ENCODE measurements at regions not wholly inside any gene's neighbourhood (a gene's known extent, or its start where the extent isn't known, plus 50 kb on each side); places are given as distances from the start of the nearest gene placed in this dataset.
"Not testable (repeated sequence)": the region's sequence is repeated elsewhere in the genome, so short reads cannot be mapped to it uniquely, and the experiment has no call there.

DNA sequence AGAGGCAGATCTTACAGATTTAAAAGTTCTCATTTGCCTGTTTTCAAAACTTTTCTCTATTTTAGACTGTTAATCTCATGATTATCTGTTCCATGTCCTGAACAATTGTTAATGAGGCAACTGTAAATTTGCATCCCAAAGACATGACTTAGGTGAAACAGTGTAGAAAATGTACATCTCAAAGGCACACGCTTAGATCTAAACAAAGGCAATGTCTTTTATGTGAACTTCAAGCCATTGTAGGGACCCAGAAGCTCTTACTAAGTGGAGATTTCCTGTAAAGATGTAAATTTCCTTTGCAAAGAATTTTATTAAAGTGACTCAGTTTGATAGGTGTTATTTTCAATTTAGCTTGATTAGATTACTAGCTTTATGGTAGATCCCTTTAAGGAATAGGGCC is 125.2 kb upstream of the F3 start:
- TF ChIP-seq, protein P1, sequence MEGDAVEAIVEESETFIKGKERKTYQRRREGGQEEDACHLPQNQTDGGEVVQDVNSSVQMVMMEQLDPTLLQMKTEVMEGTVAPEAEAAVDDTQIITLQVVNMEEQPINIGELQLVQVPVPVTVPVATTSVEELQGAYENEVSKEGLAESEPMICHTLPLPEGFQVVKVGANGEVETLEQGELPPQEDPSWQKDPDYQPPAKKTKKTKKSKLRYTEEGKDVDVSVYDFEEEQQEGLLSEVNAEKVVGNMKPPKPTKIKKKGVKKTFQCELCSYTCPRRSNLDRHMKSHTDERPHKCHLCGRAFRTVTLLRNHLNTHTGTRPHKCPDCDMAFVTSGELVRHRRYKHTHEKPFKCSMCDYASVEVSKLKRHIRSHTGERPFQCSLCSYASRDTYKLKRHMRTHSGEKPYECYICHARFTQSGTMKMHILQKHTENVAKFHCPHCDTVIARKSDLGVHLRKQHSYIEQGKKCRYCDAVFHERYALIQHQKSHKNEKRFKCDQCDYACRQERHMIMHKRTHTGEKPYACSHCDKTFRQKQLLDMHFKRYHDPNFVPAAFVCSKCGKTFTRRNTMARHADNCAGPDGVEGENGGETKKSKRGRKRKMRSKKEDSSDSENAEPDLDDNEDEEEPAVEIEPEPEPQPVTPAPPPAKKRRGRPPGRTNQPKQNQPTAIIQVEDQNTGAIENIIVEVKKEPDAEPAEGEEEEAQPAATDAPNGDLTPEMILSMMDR (IDR thresholded peaks at IDR 0.05; ENCODE audit: insufficient read depth, low read depth, low read length, missing control alignments): no peak
- DNase-seq (ENCODE audit: low read depth): no peak
- no peak overlapping the region for H3K4me3 ChIP-seq (ENCODE audit: low read length)

DNA sequence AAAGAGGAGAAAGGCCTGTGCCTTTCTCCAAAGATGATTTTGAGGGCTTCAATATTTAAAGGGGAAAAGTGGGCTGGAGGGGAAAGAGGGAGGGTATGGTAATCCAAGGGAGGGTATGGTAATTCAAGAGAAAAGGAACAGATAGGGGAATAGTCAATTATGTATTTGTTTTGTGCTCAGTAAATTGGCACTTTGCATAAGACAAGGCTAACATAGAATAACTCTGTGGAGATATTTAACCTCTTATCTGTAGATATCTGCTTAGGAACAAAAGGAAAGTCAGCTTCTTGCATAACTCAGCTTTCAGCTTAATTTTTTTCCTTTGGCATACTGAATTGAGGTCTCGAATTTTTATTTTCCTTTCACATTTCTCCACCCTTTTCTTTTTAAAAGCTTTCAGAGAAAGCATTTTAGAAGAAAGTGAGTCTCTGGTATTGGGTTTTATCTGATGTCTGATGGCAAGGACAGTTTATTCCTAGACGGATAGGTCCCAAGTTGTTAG is 119.9 kb upstream of the F3 start:
- no peak for DNase-seq (ENCODE audit: low read depth)
- TF ChIP-seq, protein P1 (IDR thresholded peaks at IDR 0.05; ENCODE audit: insufficient read depth, low read depth, low read length, missing control alignments): no peak
- no peak overlapping the region for H3K4me3 ChIP-seq (ENCODE audit: low read length)

DNA sequence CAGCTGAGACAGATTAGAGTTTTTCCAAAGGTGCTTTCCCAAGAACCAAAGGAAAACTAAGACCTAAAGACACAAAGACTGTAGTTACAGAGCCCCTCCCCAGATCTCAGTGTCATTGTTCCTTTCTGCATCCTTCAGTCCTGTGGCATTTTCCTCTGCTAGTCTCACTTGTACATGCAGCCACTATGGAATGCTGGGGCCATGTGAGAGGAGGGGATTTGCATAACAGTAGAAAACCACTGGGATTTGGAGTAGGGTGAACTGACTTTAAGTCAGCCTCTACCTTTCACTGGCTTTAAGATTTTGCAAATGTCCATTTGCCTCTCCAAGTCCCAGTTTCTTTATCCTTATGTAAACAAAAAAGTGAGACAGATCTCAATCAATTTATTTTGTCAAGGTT is 119.4 kb upstream of the F3 start:
- no peak for DNase-seq (ENCODE audit: low read depth)
- H3K4me3 ChIP-seq (ENCODE audit: low read length): no peak overlapping the region
- TF ChIP-seq, protein P1 (IDR thresholded peaks at IDR 0.05; ENCODE audit: insufficient read depth, low read depth, low read length, missing control alignments): no peak

DNA sequence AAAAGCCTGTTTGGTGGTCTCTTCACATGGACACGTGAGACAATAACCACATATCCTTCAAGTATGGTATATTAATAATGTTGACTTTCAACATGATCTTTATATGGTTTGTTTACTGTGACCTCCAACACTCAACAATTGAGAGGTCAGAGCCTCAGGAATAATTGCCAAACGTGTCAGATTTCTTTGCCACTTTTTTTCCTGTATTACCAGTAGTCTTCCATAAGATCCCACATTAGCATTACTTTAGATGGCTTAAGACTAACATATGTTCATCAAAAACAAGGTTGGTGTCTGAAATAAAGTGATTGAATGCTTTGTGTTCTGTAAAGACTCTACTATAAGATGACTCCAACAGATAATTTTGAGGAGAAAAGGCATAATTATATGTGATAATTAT is 118.7 kb upstream of the F3 start:
- DNase-seq (ENCODE audit: low read depth): no peak
- TF ChIP-seq, protein P1 (IDR thresholded peaks at IDR 0.05; ENCODE audit: insufficient read depth, low read depth, low read length, missing control alignments): no peak
- no peak overlapping the region for H3K4me3 ChIP-seq (ENCODE audit: low read length)

DNA sequence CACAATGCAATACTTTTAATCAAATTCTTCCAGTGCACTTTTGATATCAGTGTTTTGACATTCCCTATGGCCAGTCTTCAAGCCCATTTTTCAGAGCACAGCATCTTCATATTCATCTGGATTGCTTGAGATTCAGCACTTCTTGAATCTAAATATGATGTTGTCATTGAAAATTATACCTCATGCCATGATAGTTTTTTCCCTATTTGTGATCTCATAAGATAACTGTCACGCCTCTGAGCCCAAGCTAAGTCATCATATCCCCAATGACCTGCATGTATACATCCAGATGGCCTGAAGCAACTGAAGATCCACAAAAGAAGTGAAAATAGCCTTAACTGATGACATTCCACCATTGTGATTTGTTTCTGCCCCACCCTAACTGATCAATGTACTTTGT is 117.6 kb upstream of the F3 start:
- not testable (repeated sequence) for H3K4me3 ChIP-seq (ENCODE audit: low read length); DNase-seq (ENCODE audit: low read depth)

DNA sequence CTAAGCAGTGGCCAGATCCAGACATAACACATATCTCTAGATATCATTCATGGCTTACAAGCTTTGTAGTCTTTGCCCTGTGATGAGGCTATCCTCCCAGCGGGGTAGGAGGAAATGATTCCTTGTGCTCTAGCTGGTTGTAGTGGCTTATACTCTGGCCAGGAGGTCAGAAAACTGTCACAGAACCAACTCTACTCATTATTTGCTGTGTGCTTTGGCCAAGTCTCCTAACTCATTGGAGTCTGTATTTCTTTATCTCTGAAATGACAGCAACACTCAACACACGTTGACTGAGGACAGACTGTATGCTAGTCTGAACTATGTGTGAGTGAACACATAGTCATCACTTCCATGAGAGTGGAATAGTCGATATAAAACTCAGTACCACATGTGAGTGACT is 116.7 kb upstream of the F3 start:
- no peak overlapping the region for H3K4me3 ChIP-seq (ENCODE audit: low read length)
- DNase-seq (ENCODE audit: low read depth): peak; percentile 62
- TF ChIP-seq, protein P1 (IDR thresholded peaks at IDR 0.05; ENCODE audit: insufficient read depth, low read depth, low read length, missing control alignments): no peak

DNA sequence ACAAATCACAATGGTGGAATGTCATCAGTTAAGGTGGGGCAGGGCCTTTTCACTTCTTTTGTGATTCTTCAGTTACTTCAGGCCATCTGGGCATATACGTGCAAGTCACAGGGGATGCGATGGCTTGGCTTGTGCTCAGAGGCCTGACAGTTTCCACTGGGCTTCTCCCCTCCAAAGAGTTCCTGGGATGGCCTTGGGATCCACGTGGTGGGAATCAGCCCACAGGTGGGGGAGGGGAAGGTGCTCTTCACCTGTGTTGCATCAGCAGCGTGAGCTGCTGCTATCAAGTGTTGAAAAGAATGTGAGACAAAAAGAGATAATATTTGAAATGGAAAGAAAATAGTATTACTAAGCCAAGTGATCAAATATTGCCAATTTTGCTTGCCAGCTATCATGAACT is 116.2 kb upstream of the F3 start:
- H3K4me3 ChIP-seq (ENCODE audit: low read length); DNase-seq (ENCODE audit: low read depth): not testable (repeated sequence)

DNA sequence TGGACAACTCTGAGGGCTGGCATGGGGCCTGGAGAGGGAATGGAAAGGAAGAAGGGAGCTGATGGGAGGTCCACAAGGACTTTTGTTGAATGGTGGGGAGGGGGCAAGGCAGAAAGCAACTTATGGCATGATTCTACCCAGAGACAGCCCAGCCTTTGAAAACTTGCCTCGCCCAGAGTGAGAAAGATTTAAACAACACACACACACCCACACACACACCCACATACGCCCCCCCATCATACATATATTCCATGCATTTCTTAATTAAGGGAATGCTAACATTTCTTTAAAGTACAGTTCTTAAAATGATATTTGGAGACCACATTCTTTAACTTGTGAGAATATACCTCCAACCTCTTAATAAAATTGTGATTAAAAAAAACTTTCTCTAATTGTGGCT is 115.4 kb upstream of the F3 start:
- no peak overlapping the region for H3K4me3 ChIP-seq (ENCODE audit: low read length)
- TF ChIP-seq, protein P1 (IDR thresholded peaks at IDR 0.05; ENCODE audit: insufficient read depth, low read depth, low read length, missing control alignments): no peak
- no peak for DNase-seq (ENCODE audit: low read depth)
